AG08395 (cell line): ENCODE measurements at regions not wholly inside any gene's neighbourhood (a gene's known extent, or its start where the extent isn't known, plus 50 kb on each side); places are given as distances from the start of the nearest gene placed in this dataset.

ENCODE experiments used
- DNase-seq: peaks from one replicate; pipeline ENCODE4 v3.0.0; 2012; ENCODE audit warnings: mixed read lengths, low spot score

GRCh38 chr12:62130402-62130801 is 129.8 kb upstream of the USP15 start:
- DNase-seq: no peak

GRCh38 chr12:62130834-62131552 is 129.2 kb upstream of the USP15 start:
- no peak for DNase-seq

- no peak for DNase-seq
Measured at GRCh38 chr12:62133440-62133839, 126.8 kb upstream of the USP15 start.

- DNase-seq: no peak
Measured at GRCh38 chr12:62135553-62136200, 124.5 kb upstream of the USP15 start.

- DNase-seq: no peak
Measured at GRCh38 chr12:62136496-62136895, 123.7 kb upstream of the USP15 start.

GRCh38 chr12:62138527-62138926 is 121.7 kb upstream of the USP15 start:
- DNase-seq: no peak

- DNase-seq: no peak
Measured at GRCh38 chr12:62146318-62146717, 113.9 kb upstream of the USP15 start.

GRCh38 chr12:62158013-62158412 is 102.2 kb upstream of the USP15 start:
- no peak for DNase-seq

GRCh38 chr12:62158461-62159360 is 101.5 kb upstream of the USP15 start:
- DNase-seq: no peak

GRCh38 chr12:62162214-62162613 is 98.0 kb upstream of the USP15 start:
- DNase-seq: no peak

- no peak for DNase-seq
Measured at GRCh38 chr12:62163368-62163767, 96.8 kb upstream of the USP15 start.

- no peak for DNase-seq
Measured at GRCh38 chr12:62164036-62164435, 96.2 kb upstream of the USP15 start.

- peak; percentile 47 for DNase-seq
Measured at GRCh38 chr12:62166525-62166924, 93.7 kb upstream of the USP15 start.

GRCh38 chr12:62168411-62168810 is 91.8 kb upstream of the USP15 start:
- DNase-seq: no peak

- no peak for DNase-seq
Measured at GRCh38 chr12:62170241-62170640, 90.0 kb upstream of the USP15 start.

GRCh38 chr12:62190689-62191490 is 69.3 kb upstream of the USP15 start:
- DNase-seq: no peak

- peak; percentile 14 for DNase-seq
Measured at GRCh38 chr12:62191491-62192179, 68.6 kb upstream of the USP15 start.

GRCh38 chr12:62192180-62192902 is 67.9 kb upstream of the USP15 start:
- DNase-seq: peak; percentile 84

- DNase-seq: no peak
Measured at GRCh38 chr12:62192903-62193250, 67.3 kb upstream of the USP15 start.

GRCh38 chr12:62194031-62194430 is 66.2 kb upstream of the USP15 start:
- no peak for DNase-seq

GRCh38 chr12:62194616-62195015 is 65.6 kb upstream of the USP15 start:
- DNase-seq: peak; percentile 9
